BLaER1 treated with 17β-estradiol and CSF1 and Interleukin-3, amounts not matched to agents 10 nM and 100 nM (cell line): ENCODE measurements at regions not wholly inside any gene's neighbourhood (a gene's known extent, or its start where the extent isn't known, plus 50 kb on each side); places are given as distances from the start of the nearest gene placed in this dataset.
A peak's percentile ranks its signal among the peaks of the same experiment; 100 is the strongest.
"Not testable (repeated sequence)": the region's sequence is repeated elsewhere in the genome, so short reads cannot be mapped to it uniquely, and the experiment has no call there.

Experiments used
- H3K27ac ChIP-seq, 11 experiments: shearing (Covaris generic); formaldehyde crosslinking; 2 replicates each; pipeline ENCODE4 v1.8.1; 2022
- H3K27me3 ChIP-seq, 11 experiments: shearing (Covaris generic); formaldehyde crosslinking; 2 replicates each; pipeline ENCODE4 v1.8.1; 2022
- H3K36me3 ChIP-seq, 11 experiments: shearing (Covaris generic); formaldehyde crosslinking; 2 replicates each; pipeline ENCODE4 v1.8.1; 2022
- H3K4me1 ChIP-seq, 10 experiments: shearing (Covaris generic); formaldehyde crosslinking; 2 replicates each; pipeline ENCODE4 v1.8.1; 2022
- H3K4me2 ChIP-seq, 11 experiments: shearing (Covaris generic); formaldehyde crosslinking; 2 replicates each; pipeline ENCODE4 v1.8.1; 2022
- H3K4me3 ChIP-seq, 10 experiments: shearing (Covaris generic); formaldehyde crosslinking; 2 replicates each; pipeline ENCODE4 v1.8.1; 2022
- H3K9ac ChIP-seq, 11 experiments: shearing (Covaris generic); formaldehyde crosslinking; 2 replicates each; pipeline ENCODE4 v1.8.1; 2022
- H3K9me3 ChIP-seq, 11 experiments: shearing (Covaris generic); formaldehyde crosslinking; replicated peaks in 1 of 11; 2 replicates each; pipeline ENCODE4 v1.8.1; 2022
- H4K20me1 ChIP-seq, 11 experiments: shearing (Covaris generic); formaldehyde crosslinking; 2 replicates each; pipeline ENCODE4 v1.8.1; 2022
- Cebpa-rat ChIP-seq, 11 experiments: shearing (Covaris generic); IDR thresholded peaks; 2 replicates each; pipeline ENCODE4 v1.8.1; 2022

- no peak overlapping the region for H3K9ac ChIP-seq
- no peak overlapping the region for H3K27ac ChIP-seq
- peaks cover 0 to 20% (median 7%) of the 10 kb centered on the region in 11 experiments; a peak in 10 of 22 replicates for H3K9me3 ChIP-seq
- TF ChIP-seq Cebpa-rat (IDR thresholded peaks at IDR 0.05): no peak
- no peak overlapping the region for H3K4me3 ChIP-seq
- no peaks in the 10 kb centered on the region for H3K27me3 ChIP-seq
- no peaks in the 10 kb centered on the region; a peak in 1 of 20 replicates for H3K4me1 ChIP-seq
- no peak overlapping the region for H3K4me2 ChIP-seq
- H3K36me3 ChIP-seq: no peaks in the 10 kb centered on the region
- H4K20me1 ChIP-seq: no peaks in the 10 kb centered on the region
These were observed 90.8 kb downstream of the ABCC12 start for GRCh38 chr16:48064971-48065370.

- Histone ChIP-seq H3K4me1 (no peaks in the 10 kb centered on the region; a peak in 1 of 20 replicates), H3K4me3 (no peak overlapping the region), H3K9ac (no peak overlapping the region), H3K27ac (no peak overlapping the region), H4K20me1 (no peaks in the 10 kb centered on the region), H3K36me3 (no peaks in the 10 kb centered on the region), H3K4me2 (no peak overlapping the region), H3K27me3 (no peaks in the 10 kb centered on the region), H3K9me3 (peaks cover 0 to 32% (median 12%) of the 10 kb centered on the region in 11 experiments; a peak in 14 of 22 replicates)
- no peak for TF ChIP-seq Cebpa-rat (IDR thresholded peaks at IDR 0.05)
These were observed 93.1 kb downstream of the ABCC12 start for GRCh38 chr16:48062681-48063080.

GRCh38 chr16:48059936-48060335, 95.9 kb downstream of the ABCC12 start:
- Histone ChIP-seq H3K27me3 (no peaks in the 10 kb centered on the region), H4K20me1 (no peaks in the 10 kb centered on the region), H3K36me3 (no peaks in the 10 kb centered on the region), H3K4me1 (peaks cover 0 to 20% (median 12%) of the 10 kb centered on the region in 10 experiments; a peak in 13 of 20 replicates), H3K27ac (no peak overlapping the region), H3K4me3 (no peak overlapping the region), H3K4me2 (no peak overlapping the region), H3K9me3 (peaks cover 0 to 32% (median 12%) of the 10 kb centered on the region in 11 experiments; a peak in 14 of 22 replicates), H3K9ac (no peak overlapping the region)
- TF ChIP-seq Cebpa-rat (IDR thresholded peaks at IDR 0.05): no peak

- H3K4me1 ChIP-seq: peaks cover 0 to 28% (median 20%) of the 10 kb centered on the region in 10 experiments; a peak in 15 of 20 replicates
- H3K9ac ChIP-seq, H3K27me3 ChIP-seq, H4K20me1 ChIP-seq, H3K4me3 ChIP-seq, H3K36me3 ChIP-seq, H3K4me2 ChIP-seq, H3K27ac ChIP-seq: not testable (repeated sequence)
- H3K9me3 ChIP-seq: peaks cover 0 to 29% (median 11%) of the 10 kb centered on the region in 11 experiments; a peak in 14 of 22 replicates
These were observed 96.6 kb downstream of the ABCC12 start for GRCh38 chr16:48059190-48059589.

GRCh38 chr16:48057048-48057447, 98.7 kb downstream of the ABCC12 start:
- H4K20me1 ChIP-seq: no peaks in the 10 kb centered on the region
- H3K4me3 ChIP-seq: no peak overlapping the region
- no peak for TF ChIP-seq Cebpa-rat (IDR thresholded peaks at IDR 0.05)
- H3K9me3 ChIP-seq: peaks cover 0 to 14% (median 7%) of the 10 kb centered on the region in 11 experiments; a peak in 7 of 22 replicates
- H3K27ac ChIP-seq: no peak overlapping the region
- peaks cover 0 to 36% (median 26%) of the 10 kb centered on the region in 10 experiments; a peak in 15 of 20 replicates for H3K4me1 ChIP-seq
- no peak overlapping the region for H3K9ac ChIP-seq
- H3K27me3 ChIP-seq: no peaks in the 10 kb centered on the region
- peak overlapping the region in 4 of 11 experiments; percentile 20 to 62 (median 54); a peak in 4 of 22 replicates for H3K4me2 ChIP-seq
- H3K36me3 ChIP-seq: no peaks in the 10 kb centered on the region

- no peak for TF ChIP-seq Cebpa-rat (IDR thresholded peaks at IDR 0.05)
- H3K4me3 ChIP-seq: no peak overlapping the region
These were observed 100.8 kb downstream of the ABCC12 start for GRCh38 chr16:48054881-48055601.

GRCh38 chr16:48053418-48053745, 102.4 kb downstream of the ABCC12 start:
- Histone ChIP-seq H3K9me3 (no peaks in the 10 kb centered on the region), H3K4me3 (no peak overlapping the region), H3K4me2 (peak overlapping the region in 2 of 11 experiments; percentile 61 to 62; a peak in 2 of 22 replicates), H3K27me3 (no peaks in the 10 kb centered on the region), H3K9ac (no peak overlapping the region), H4K20me1 (no peaks in the 10 kb centered on the region), H3K27ac (no peak overlapping the region), H3K36me3 (no peaks in the 10 kb centered on the region), H3K4me1 (peaks cover 0 to 36% (median 26%) of the 10 kb centered on the region in 10 experiments; a peak in 15 of 20 replicates)
- no peak for TF ChIP-seq Cebpa-rat (IDR thresholded peaks at IDR 0.05)

More at GRCh38 chr16:48054881-48055601, 100.8 kb downstream of the ABCC12 start:
- no peak overlapping the region for H3K9ac ChIP-seq
- H4K20me1 ChIP-seq: no peaks in the 10 kb centered on the region
- H3K27ac ChIP-seq: no peak overlapping the region
- peaks cover 0 to 36% (median 26%) of the 10 kb centered on the region in 10 experiments; a peak in 15 of 20 replicates for H3K4me1 ChIP-seq
- H3K27me3 ChIP-seq: no peaks in the 10 kb centered on the region
- peaks cover 0 to 12% (median 7%) of the 10 kb centered on the region in 11 experiments; a peak in 7 of 22 replicates for H3K9me3 ChIP-seq
- no peaks in the 10 kb centered on the region for H3K36me3 ChIP-seq
- peak overlapping the region in 8 of 11 experiments; percentile 9 to 62 (median 50); a peak in 13 of 22 replicates for H3K4me2 ChIP-seq

- Histone ChIP-seq H3K4me1 (peaks cover 0 to 39% (median 27%) of the 10 kb centered on the region in 10 experiments; a peak in 15 of 20 replicates), H4K20me1 (no peaks in the 10 kb centered on the region), H3K9ac (no peak overlapping the region), H3K27me3 (no peaks in the 10 kb centered on the region), H3K36me3 (no peaks in the 10 kb centered on the region), H3K4me2 (no peak overlapping the region), H3K9me3 (no peaks in the 10 kb centered on the region), H3K4me3 (no peak overlapping the region), H3K27ac (no peak overlapping the region)
- TF ChIP-seq Cebpa-rat (IDR thresholded peaks at IDR 0.05): no peak
These were observed 102.9 kb downstream of the ABCC12 start for GRCh38 chr16:48052731-48053417.

- no peaks in the 10 kb centered on the region for H3K9me3 ChIP-seq
- H3K4me2 ChIP-seq: no peak overlapping the region
- no peak for TF ChIP-seq Cebpa-rat (IDR thresholded peaks at IDR 0.05)
- no peak overlapping the region for H3K9ac ChIP-seq
- no peak overlapping the region for H3K27ac ChIP-seq
- H3K4me1 ChIP-seq: peaks cover 0 to 35% (median 23%) of the 10 kb centered on the region in 10 experiments; a peak in 15 of 20 replicates
- H3K4me3 ChIP-seq: no peak overlapping the region
- no peaks in the 10 kb centered on the region for H4K20me1 ChIP-seq
- H3K27me3 ChIP-seq: no peaks in the 10 kb centered on the region
- H3K36me3 ChIP-seq: no peaks in the 10 kb centered on the region
These were observed 104.9 kb downstream of the ABCC12 start for GRCh38 chr16:48050871-48051270.
